ENCODE measurements at regions not wholly inside any gene's neighbourhood (a gene's known extent, or its start where the extent isn't known, plus 50 kb on each side); places are given as distances from the start of the nearest gene placed in this dataset.
"Not testable (repeated sequence)": the region's sequence is repeated elsewhere in the genome, so short reads cannot be mapped to it uniquely, and the experiment has no call there.

DNA sequence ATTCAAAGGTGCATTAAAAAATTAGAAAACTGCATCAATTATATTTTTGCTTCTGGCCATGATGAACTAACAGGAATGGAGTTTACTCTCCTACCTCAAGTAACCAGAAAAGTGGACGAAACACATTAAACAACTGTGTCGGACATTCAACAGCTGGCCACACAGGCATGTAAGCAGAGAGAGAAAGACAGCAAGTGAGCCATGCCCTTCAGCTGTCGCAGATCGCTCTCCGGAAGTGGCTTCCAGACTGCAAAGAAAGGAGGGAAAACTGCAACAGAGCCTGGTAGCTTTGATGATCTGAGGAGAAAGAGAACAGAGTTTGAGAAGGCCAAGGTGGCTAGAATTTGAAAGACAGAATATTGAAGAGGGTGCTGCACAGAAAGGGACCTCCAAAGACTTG, 557.2 kb downstream of the MATN1 start:
- DNase-seq (ENCODE audit: low spot score) = no peak
- no peaks in the 10 kb centered on the region for H3K4me1 Mint-ChIP-seq (ENCODE audit: low read depth)
- H3K4me3 Mint-ChIP-seq = no peak overlapping the region
- no peaks in the 10 kb centered on the region for H3K9me3 Mint-ChIP-seq
- peaks cover 20% of the 10 kb centered on the region for H3K27me3 Mint-ChIP-seq (ENCODE audit: low read depth)
- no peak overlapping the region for H3K27ac Mint-ChIP-seq
- H3K36me3 Mint-ChIP-seq (ENCODE audit: low read depth) = no peaks in the 10 kb centered on the region

DNA sequence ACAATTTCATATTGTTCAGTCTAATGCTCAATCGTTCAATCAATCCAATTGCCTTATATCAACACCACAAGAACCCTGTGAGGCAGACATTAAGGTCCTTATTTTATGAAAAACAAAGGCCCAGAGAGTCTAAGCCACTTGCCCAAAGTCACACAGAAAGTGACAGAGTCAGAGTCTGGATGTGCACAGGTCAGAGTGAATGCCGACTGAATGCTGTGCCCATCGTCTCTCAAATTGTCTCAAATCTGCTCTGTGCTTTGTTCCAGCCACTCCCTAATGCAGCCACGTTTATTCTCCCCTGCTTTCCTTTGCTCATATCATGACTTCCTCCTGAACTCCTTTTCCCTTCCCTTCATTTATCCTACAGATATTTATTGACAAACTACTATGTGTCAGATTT, 558.3 kb downstream of the MATN1 start:
- Mint-ChIP-seq H3K9me3 (no peaks in the 10 kb centered on the region), H3K27ac (no peak overlapping the region), H3K36me3 (ENCODE audit: low read depth) (no peaks in the 10 kb centered on the region), H3K4me3 (no peak overlapping the region), H3K27me3 (ENCODE audit: low read depth) (peaks cover 20% of the 10 kb centered on the region), H3K4me1 (ENCODE audit: low read depth) (no peaks in the 10 kb centered on the region)
- no peak for DNase-seq (ENCODE audit: low spot score)

DNA sequence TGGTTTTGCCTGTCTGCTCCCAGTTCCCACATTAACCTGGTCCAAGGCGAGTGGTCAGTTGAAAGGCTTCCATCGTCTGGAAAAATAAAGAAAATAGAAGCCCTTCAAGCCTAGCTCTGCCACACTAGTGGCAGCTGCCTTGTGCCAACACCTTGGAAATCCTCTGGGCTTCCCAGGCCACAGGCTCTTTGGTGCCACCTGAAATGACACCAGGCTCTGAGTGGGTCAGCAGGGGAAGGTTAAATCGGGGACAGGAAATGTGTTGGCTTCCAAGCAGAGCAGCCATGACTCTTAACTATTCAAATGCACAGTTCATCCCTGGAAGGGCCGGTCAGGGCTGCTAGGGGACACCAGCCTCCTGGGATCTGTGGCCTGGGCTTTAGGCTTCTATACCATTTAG, 558.7 kb downstream of the MATN1 start:
- Mint-ChIP-seq H3K4me3 (no peak overlapping the region), H3K27ac (no peak overlapping the region), H3K4me1 (ENCODE audit: low read depth) (no peaks in the 10 kb centered on the region), H3K27me3 (ENCODE audit: low read depth) (peaks cover 20% of the 10 kb centered on the region), H3K36me3 (ENCODE audit: low read depth) (no peaks in the 10 kb centered on the region), H3K9me3 (no peaks in the 10 kb centered on the region)
- DNase-seq (ENCODE audit: low spot score) = no peak

DNA sequence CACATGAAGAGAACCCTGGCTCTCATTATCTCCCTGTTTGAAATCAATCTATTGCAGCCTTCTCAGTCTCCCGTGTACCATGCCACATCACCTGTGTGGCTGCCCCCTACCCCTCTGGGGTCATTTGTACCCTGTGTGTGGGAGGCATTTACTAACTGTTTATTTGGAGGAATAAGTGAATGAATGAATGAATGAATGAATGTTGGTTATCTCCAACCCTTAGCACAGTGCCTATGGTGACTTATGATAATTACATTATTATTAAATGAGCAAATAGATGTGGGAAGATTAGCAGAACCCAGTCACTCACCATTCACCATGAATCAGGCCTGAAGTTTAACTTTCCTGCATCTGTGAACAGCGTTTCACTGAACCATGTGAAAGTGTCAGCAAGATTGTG, 560.8 kb downstream of the MATN1 start:
- Mint-ChIP-seq H3K9me3 (no peaks in the 10 kb centered on the region), H3K36me3 (ENCODE audit: low read depth) (no peaks in the 10 kb centered on the region), H3K27ac (no peak overlapping the region), H3K4me1 (ENCODE audit: low read depth) (no peaks in the 10 kb centered on the region), H3K27me3 (ENCODE audit: low read depth) (peaks cover 19% of the 10 kb centered on the region), H3K4me3 (no peak overlapping the region)
- no peak for DNase-seq (ENCODE audit: low spot score)

DNA sequence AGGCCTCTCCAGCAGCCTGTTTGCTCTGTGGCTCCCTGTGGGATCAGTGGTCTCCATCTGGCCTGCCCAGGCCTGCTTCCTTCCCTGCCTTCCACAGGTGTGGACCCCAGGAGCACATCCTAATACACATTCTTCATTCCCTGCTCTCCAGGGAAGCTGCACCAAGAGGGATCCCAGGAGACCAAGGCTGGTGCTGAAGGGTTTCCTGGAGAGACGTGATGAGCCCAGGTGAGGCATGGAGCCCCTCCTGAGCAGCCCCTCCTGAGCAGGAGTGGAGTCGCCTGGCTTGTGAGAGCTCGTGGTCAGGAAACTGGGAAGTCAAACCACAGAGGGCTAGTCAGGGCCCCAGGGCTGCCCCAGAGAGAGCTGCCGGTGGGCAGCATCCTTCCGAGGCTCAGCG, 561.4 kb downstream of the MATN1 start:
- no peaks in the 10 kb centered on the region for H3K9me3 Mint-ChIP-seq
- peaks cover 20% of the 10 kb centered on the region for H3K27me3 Mint-ChIP-seq (ENCODE audit: low read depth)
- no peaks in the 10 kb centered on the region for H3K4me1 Mint-ChIP-seq (ENCODE audit: low read depth)
- no peaks in the 10 kb centered on the region for H3K36me3 Mint-ChIP-seq (ENCODE audit: low read depth)
- no peak overlapping the region for H3K4me3 Mint-ChIP-seq
- no peak overlapping the region for H3K27ac Mint-ChIP-seq
- DNase-seq (ENCODE audit: low spot score) = no peak

DNA sequence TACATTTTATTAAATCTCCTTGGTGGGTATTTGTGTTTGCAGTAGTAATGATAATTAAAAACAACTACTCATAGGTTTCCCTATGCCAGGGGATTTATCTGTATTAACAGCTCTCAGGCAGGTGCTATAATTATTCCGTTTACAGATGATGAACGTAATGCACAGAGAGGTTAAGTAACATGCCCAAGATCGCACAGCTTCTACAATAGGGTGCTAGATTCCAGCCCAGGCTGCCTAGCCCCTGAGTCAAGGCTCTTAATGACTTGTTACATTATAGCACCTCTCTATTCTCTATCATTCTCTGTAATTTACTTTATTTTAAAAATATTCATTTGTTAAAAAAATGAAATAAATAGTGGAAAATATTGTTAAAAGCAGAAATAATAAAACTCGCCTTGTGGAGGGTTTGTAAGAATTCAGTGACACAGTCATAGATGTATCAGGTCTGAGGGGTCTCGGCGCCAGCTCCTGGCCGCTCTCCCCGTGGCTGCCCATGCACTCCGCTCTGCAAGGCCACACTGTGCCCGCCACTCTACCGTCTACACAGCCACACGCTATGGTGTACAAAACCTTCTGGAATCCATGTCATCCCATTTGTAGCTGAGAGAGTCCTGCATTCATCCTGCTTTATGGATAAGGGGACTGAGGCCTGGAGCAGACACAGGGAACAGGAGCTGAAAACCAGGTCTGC, 562.2 kb downstream of the MATN1 start:
- no peak overlapping the region for H3K4me3 Mint-ChIP-seq
- no peaks in the 10 kb centered on the region for H3K4me1 Mint-ChIP-seq (ENCODE audit: low read depth)
- DNase-seq (ENCODE audit: low spot score) = no peak
- H3K9me3 Mint-ChIP-seq = no peaks in the 10 kb centered on the region
- no peaks in the 10 kb centered on the region for H3K36me3 Mint-ChIP-seq (ENCODE audit: low read depth)
- peaks cover 16% of the 10 kb centered on the region for H3K27me3 Mint-ChIP-seq (ENCODE audit: low read depth)
- no peak overlapping the region for H3K27ac Mint-ChIP-seq

DNA sequence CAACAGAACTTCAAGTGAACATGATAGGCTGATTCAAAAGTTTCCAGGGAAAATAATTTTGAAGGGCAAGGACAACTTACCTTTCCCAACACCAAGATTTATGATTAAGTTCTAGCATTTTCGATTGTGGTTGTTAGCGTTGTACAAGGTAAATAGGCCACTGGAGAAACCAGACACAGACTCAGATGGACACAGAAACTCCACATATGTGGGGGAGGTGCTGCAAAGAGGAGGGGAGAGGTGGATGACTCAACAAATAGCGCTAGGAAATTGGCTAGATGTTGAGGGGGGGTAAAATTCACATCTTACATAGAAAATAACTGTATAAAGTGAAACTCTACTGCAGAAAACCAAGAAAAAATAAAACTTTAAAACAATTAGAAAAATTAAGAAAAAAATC, 564.4 kb downstream of the MATN1 start:
- Mint-ChIP-seq H3K4me1 (ENCODE audit: low read depth) (no peaks in the 10 kb centered on the region), H3K27me3 (ENCODE audit: low read depth) (peaks cover 11% of the 10 kb centered on the region), H3K36me3 (ENCODE audit: low read depth) (no peaks in the 10 kb centered on the region), H3K27ac (no peak overlapping the region), H3K4me3 (no peak overlapping the region), H3K9me3 (no peaks in the 10 kb centered on the region)
- DNase-seq (ENCODE audit: low spot score) = no peak

DNA sequence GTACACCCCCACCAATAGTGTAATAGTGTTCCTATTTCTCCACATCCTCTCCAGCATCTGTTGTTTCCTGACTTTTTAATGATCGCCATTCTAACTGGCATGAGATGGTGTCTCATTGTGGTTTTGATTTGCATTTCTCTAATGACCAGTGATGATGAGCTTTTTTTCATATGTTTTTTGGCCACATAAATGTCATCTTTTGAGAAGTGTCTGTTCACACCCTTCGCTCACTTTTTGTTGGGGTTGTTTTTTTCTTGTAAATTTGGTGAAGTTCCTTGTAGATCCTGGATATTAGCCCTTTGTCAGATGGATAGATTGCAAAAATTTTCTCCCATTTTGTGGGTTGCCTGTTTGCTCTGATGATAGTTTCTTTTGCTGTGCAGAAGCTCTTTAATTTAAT, 567.7 kb downstream of the MATN1 start:
- peaks cover 11% of the 10 kb centered on the region for H3K27me3 Mint-ChIP-seq (ENCODE audit: low read depth)
- H3K4me1 Mint-ChIP-seq (ENCODE audit: low read depth); H3K4me3 Mint-ChIP-seq; H3K36me3 Mint-ChIP-seq (ENCODE audit: low read depth); H3K9me3 Mint-ChIP-seq; DNase-seq (ENCODE audit: low spot score); H3K27ac Mint-ChIP-seq: not testable (repeated sequence)

DNA sequence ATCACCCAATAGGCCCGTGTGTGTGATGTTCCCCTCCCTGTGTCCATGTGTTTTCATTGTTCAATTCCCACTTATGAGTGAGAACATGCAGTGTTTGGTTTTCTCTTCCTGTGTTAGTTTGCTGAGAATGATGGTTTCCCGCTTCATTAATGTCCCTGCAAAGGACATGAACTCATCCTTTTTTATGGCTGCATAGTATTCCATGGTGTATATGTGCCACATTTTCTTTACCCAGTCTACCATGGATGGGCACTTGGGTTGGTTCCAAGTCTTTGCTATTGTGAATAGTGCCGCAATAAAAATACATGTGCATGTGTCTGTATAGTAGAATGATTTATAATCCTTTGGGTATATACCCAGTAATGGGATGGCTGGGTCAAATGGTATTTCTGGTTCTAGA, 568.1 kb downstream of the MATN1 start:
- H3K9me3 Mint-ChIP-seq; H3K27ac Mint-ChIP-seq; DNase-seq (ENCODE audit: low spot score); H3K36me3 Mint-ChIP-seq (ENCODE audit: low read depth); H3K4me3 Mint-ChIP-seq; H3K4me1 Mint-ChIP-seq (ENCODE audit: low read depth): not testable (repeated sequence)
- H3K27me3 Mint-ChIP-seq (ENCODE audit: low read depth) = peaks cover 11% of the 10 kb centered on the region

DNA sequence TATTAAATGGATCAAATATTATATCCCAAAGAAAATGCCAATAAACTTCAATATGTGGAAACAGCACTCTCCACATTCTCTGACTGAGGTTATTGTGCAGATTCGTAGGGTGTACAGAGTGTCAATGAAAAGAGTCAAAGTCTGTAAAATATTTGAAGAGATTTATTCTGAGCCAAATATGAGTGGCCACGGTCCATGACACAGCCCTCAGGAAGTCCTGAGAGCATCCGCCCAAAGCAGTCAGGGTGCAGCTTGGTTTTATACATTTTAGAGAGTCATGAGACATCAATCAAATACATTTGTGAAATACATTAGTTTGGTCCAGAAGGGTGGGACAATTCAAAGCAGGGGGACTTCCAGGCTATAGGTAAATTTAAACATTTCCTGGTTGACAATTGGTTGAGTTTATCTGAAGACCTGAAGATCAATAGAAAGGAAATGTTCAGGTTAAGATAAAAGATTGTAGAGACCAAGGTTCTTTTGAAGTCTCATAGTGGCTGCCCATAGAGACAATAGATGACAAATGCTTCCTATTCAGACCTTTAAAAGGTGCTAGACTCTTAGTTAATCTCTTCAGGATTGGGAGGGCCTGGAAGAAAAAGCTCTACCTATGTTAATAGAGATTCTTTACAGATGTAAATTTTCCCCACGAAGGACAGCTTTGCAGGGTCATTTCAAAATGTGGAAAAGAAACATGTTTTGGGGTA, 569.5 kb downstream of the MATN1 start:
- H3K27me3 Mint-ChIP-seq (ENCODE audit: low read depth) = peaks cover 11% of the 10 kb centered on the region
- H3K4me1 Mint-ChIP-seq (ENCODE audit: low read depth) = no peaks in the 10 kb centered on the region
- H3K4me3 Mint-ChIP-seq = no peak overlapping the region
- no peaks in the 10 kb centered on the region for H3K36me3 Mint-ChIP-seq (ENCODE audit: low read depth)
- no peak overlapping the region for H3K27ac Mint-ChIP-seq
- no peak for DNase-seq (ENCODE audit: low spot score)
- H3K9me3 Mint-ChIP-seq = no peaks in the 10 kb centered on the region

DNA sequence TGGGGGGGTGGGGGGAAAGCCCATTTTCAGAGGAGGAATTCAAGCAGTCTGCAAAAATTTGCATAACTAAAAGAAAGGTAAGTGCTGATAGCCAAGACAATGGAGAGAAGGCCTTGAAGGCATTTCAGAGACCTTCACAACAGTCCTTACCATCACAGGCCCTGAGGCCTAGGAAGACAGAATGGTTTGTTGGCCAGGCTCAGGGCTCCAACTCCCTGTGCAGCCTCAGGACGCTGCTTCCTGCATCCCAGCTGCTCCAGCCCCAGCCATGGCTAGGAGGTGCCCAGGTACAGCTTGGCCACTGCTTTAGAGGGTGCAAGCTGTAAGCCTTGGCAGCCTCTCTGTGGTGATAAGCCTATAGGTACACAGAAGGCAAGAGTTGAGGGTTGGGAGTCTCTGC, 571.6 kb downstream of the MATN1 start:
- no peak overlapping the region for H3K4me3 Mint-ChIP-seq
- H3K4me1 Mint-ChIP-seq (ENCODE audit: low read depth) = no peaks in the 10 kb centered on the region
- H3K36me3 Mint-ChIP-seq (ENCODE audit: low read depth) = no peaks in the 10 kb centered on the region
- no peak overlapping the region for H3K27ac Mint-ChIP-seq
- no peaks in the 10 kb centered on the region for H3K9me3 Mint-ChIP-seq
- H3K27me3 Mint-ChIP-seq (ENCODE audit: low read depth) = peaks cover under 1% of the 10 kb centered on the region
- no peak for DNase-seq (ENCODE audit: low spot score)

DNA sequence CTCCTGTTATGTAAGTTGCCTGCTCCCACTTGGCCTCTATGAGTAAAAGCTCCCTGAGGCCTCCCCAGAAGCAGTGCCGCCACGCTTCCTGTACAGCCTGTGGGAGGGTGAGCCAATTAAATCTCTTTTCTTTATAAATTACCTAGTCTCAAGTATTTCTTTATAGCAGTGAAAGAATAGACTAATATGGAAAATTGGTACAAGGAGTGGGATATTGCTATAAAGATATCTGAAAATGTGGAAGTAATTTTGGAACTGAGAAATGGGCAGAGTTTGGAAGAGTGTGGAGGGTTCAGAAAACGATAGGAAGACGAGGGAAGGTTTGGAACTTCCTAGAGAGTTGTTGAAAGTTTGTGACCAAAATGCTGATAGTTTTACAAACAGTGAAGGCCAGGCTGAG, 572.3 kb downstream of the MATN1 start:
- no peaks in the 10 kb centered on the region for H3K27me3 Mint-ChIP-seq (ENCODE audit: low read depth)
- no peaks in the 10 kb centered on the region for H3K4me1 Mint-ChIP-seq (ENCODE audit: low read depth)
- H3K9me3 Mint-ChIP-seq = no peaks in the 10 kb centered on the region
- no peak overlapping the region for H3K4me3 Mint-ChIP-seq
- no peak overlapping the region for H3K27ac Mint-ChIP-seq
- no peaks in the 10 kb centered on the region for H3K36me3 Mint-ChIP-seq (ENCODE audit: low read depth)
- no peak for DNase-seq (ENCODE audit: low spot score)

DNA sequence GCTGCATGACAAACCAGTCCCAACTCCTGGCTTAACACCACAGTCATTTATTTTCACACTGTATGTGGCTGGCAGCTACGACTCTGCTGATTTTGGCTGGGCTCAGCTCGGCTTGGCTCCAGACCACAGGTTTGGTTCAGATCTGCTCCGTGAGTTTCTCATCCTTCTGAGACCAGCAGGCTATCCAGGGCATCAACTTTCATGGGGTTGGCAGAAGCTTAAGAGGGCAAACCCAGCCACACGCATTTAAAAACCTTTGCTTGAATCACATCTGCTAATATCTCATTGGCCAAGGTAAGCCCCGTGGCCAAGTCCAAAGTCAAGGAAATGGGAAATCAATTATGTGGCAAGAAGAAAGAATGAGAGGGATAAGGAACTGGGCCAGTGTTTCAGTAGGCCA, 574.2 kb downstream of the MATN1 start:
- Mint-ChIP-seq H3K4me1 (ENCODE audit: low read depth) (no peaks in the 10 kb centered on the region), H3K27me3 (ENCODE audit: low read depth) (no peaks in the 10 kb centered on the region), H3K4me3 (no peak overlapping the region), H3K9me3 (peaks cover 2% of the 10 kb centered on the region), H3K27ac (no peak overlapping the region), H3K36me3 (ENCODE audit: low read depth) (no peaks in the 10 kb centered on the region)
- DNase-seq (ENCODE audit: low spot score) = no peak

DNA sequence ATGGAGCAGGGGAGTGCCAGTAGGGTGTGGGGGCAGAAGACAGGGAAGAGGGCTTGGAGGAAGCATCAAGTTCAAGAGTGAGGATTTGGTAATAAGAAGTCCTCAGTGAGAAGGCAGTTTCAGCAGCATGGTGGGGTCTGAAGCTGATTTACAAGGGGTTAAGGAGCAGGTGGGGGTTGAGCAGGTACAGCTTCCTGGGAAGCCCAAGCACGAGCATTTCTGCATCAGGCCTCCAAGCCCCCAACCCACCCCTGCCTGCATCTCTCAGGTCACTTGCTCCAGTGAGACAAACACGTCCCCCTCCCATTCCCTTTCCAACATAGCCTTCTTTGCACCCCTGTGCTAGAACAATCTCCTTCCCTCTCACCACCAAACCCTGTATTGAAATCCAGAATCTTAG, 574.7 kb downstream of the MATN1 start:
- peaks cover 4% of the 10 kb centered on the region for H3K9me3 Mint-ChIP-seq

DNA sequence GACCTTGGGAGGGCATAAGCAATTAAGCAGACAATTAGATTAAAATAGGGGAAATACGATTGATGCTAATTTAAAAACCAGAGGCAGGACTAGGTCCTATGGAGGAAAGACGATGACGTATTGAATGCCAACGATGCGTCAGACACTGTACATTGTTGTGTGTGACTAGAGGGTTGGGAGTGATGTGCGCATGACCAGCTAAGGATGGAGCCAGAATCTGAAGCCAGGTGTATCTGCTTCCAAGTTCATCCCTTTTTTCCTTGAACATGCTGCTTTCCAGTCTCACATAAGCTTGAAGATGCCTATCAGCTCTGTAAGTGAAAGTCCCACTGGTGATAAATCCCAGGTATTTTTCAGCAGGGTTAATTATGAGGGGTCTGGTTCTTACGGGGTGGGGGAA, 576.2 kb downstream of the MATN1 start:
- no peak for DNase-seq (ENCODE audit: low spot score)
- no peaks in the 10 kb centered on the region for H3K27me3 Mint-ChIP-seq (ENCODE audit: low read depth)
- H3K36me3 Mint-ChIP-seq (ENCODE audit: low read depth) = no peaks in the 10 kb centered on the region
- no peaks in the 10 kb centered on the region for H3K4me1 Mint-ChIP-seq (ENCODE audit: low read depth)
- peaks cover 4% of the 10 kb centered on the region for H3K9me3 Mint-ChIP-seq
- no peak overlapping the region for H3K27ac Mint-ChIP-seq
- H3K4me3 Mint-ChIP-seq = no peak overlapping the region

More for the DNA sequence above, 574.7 kb downstream of the MATN1 start:
- Mint-ChIP-seq H3K27ac (no peak overlapping the region), H3K4me3 (no peak overlapping the region), H3K36me3 (ENCODE audit: low read depth) (no peaks in the 10 kb centered on the region), H3K27me3 (ENCODE audit: low read depth) (no peaks in the 10 kb centered on the region), H3K4me1 (ENCODE audit: low read depth) (no peaks in the 10 kb centered on the region)
- DNase-seq (ENCODE audit: low spot score) = no peak
